Glomerular visceral epithelial cell (primary cell): ENCODE measurements at regions not wholly inside any gene's neighbourhood (a gene's known extent, or its start where the extent isn't known, plus 50 kb on each side); places are given as distances from the start of the nearest gene placed in this dataset.
"Not testable (repeated sequence)": the region's sequence is repeated elsewhere in the genome, so short reads cannot be mapped to it uniquely, and the experiment has no call there.

ENCODE experiments used
- DNase-seq: peaks from one replicate; pipeline ENCODE4 v3.0.0-alpha.2; 2016; ENCODE audit errors: extremely low spot score

- no peak for DNase-seq
Observed at GRCh38 chr2:118464546-118465265, 376.4 kb downstream of the INSIG2 start.

- no peak for DNase-seq
Observed at GRCh38 chr2:118464046-118464445, 375.8 kb downstream of the INSIG2 start.

- DNase-seq = no peak
Observed at GRCh38 chr2:118460425-118460824, 372.2 kb downstream of the INSIG2 start.

- no peak for DNase-seq
Observed at GRCh38 chr2:118459426-118459825, 371.2 kb downstream of the INSIG2 start.

GRCh38 chr2:118457951-118458350 is 369.7 kb downstream of the INSIG2 start:
- no peak for DNase-seq

GRCh38 chr2:118449401-118449800 is 361.1 kb downstream of the INSIG2 start:
- DNase-seq = no peak

GRCh38 chr2:118443596-118443995 is 355.3 kb downstream of the INSIG2 start:
- DNase-seq = no peak

GRCh38 chr2:118442996-118443553 is 354.8 kb downstream of the INSIG2 start:
- no peak for DNase-seq

- DNase-seq = no peak
Observed at GRCh38 chr2:118442046-118442445, 353.8 kb downstream of the INSIG2 start.

GRCh38 chr2:118440404-118441098 is 352.3 kb downstream of the INSIG2 start:
- no peak for DNase-seq

GRCh38 chr2:118437501-118437900 is 349.2 kb downstream of the INSIG2 start:
- DNase-seq = no peak

- DNase-seq = no peak
Observed at GRCh38 chr2:118431997-118432396, 343.7 kb downstream of the INSIG2 start.

- no peak for DNase-seq
Observed at GRCh38 chr2:118431586-118431985, 343.3 kb downstream of the INSIG2 start.

GRCh38 chr2:118431165-118431517 is 342.9 kb downstream of the INSIG2 start:
- no peak for DNase-seq

- DNase-seq = no peak
Observed at GRCh38 chr2:118430510-118431164, 342.4 kb downstream of the INSIG2 start.

- DNase-seq = no peak
Observed at GRCh38 chr2:118425191-118425590, 336.9 kb downstream of the INSIG2 start.

- no peak for DNase-seq
Observed at GRCh38 chr2:118423776-118424175, 335.5 kb downstream of the INSIG2 start.

- no peak for DNase-seq
Observed at GRCh38 chr2:118421648-118422047, 333.4 kb downstream of the INSIG2 start.

- no peak for DNase-seq
Observed at GRCh38 chr2:118417406-118418120, 329.3 kb downstream of the INSIG2 start.

- DNase-seq = not testable (repeated sequence)
Observed at GRCh38 chr2:118415186-118415585, 326.9 kb downstream of the INSIG2 start.

GRCh38 chr2:118403658-118404451 is 315.6 kb downstream of the INSIG2 start:
- DNase-seq = no peak
